ENCODE measurements at regions not wholly inside any gene's neighbourhood (a gene's known extent, or its start where the extent isn't known, plus 50 kb on each side); places are given as distances from the start of the nearest gene placed in this dataset.

GRCh38 chrX:6904156-6904555, 243.4 kb upstream of the STS start:
- TF ChIP-seq CTCF (IDR thresholded peaks at IDR 0.05) (no peak), YY1 (IDR thresholded peaks at IDR 0.05; ENCODE audit: low read depth) (no peak), FOSL2 (IDR thresholded peaks at IDR 0.05; ENCODE audit: borderline replicate concordance, low read depth) (no peak), NRF1 (IDR thresholded peaks at IDR 0.05; ENCODE audit: low read depth, low read length) (no peak), TCF12 (IDR thresholded peaks at IDR 0.05) (no peak), REST (IDR thresholded peaks at IDR 0.05; ENCODE audit: low read depth, low read length) (no peak)

Measured in SK-N-SH (cell line).